Right cardiac atrium (tissue), 5 donors: ENCODE measurements at regions not wholly inside any gene's neighbourhood (a gene's known extent, or its start where the extent isn't known, plus 50 kb on each side); places are given as distances from the start of the nearest gene placed in this dataset.

Experiments
- ATAC-seq, 2 donors: fragments of 200-7000 bp; cut with Tn5 transposase; one replicate each; pipeline versions ENCODE4 v1.8.0 to v1.9.1; 2020; ENCODE audit warnings: moderate library complexity in 2 of 2, mild to moderate bottlenecking in 1 of 2
- DNase-seq, 3 donors: peaks; one replicate each; pipeline ENCODE4 v3.0.0-alpha.2; 2020
- H3K27ac ChIP-seq: one replicate; pipeline ENCODE4 v1.5.1; 2013; ENCODE audit warnings: mild to moderate bottlenecking, low read length, control low read depth, moderate library complexity
- H3K27me3 ChIP-seq: one replicate; pipeline ENCODE4 v1.6.1; 2013; ENCODE audit not compliant: control insufficient read depth, insufficient read depth
- H3K4me1 ChIP-seq: one replicate; pipeline ENCODE4 v1.6.1; 2013; ENCODE audit warnings: low read length; ENCODE audit not compliant: control insufficient read depth, insufficient read depth
- H3K4me3 ChIP-seq: one replicate; pipeline ENCODE4 v1.5.1; 2013; ENCODE audit warnings: low read length, control low read depth
- H3K9me3 ChIP-seq: one replicate; pipeline ENCODE4 v1.6.1; 2013; ENCODE audit warnings: low read length; ENCODE audit not compliant: control insufficient read depth
- WGBS: extraction: QIAGEN DNeasy Blood & Tissue Kit; methylation state at CpG from one replicate; pipeline ENCODE4 v1.1.7; 2013; 5-methylcytosine and 5-hydroxymethylcytosine counted together
- intact Hi-C, 4 donors: fragments of 100-400 bp; cut with DNase I; formaldehyde crosslinking; loops; one replicate each; pipeline versions ENCODE4 v1.11.0 to v1.14.0; 2022 to 2023
- donor health status: healthy with polysubstance abuse.
- donor health status: DM: no; HTN: yes; CAD: no.
- donor health status: DM: no; HTN: no; CAD: no.
- donor health status: DM: no; HTN: yes; CAD: no; lungs with severe emphysema.
- donor health status: DM: yes; HTN: yes; CAD: no.

- peak in 1 of 3 donors; percentile 48 for DNase-seq
- Histone ChIP-seq H3K4me1 (peaks cover 6% of the 10 kb centered on the region), H3K4me3 (no peak overlapping the region), H3K9me3 (no peaks in the 10 kb centered on the region), H3K27ac (no peak overlapping the region), H3K27me3 (no peaks in the 10 kb centered on the region)
- no peak for ATAC-seq
- intact Hi-C loops, result no loop called here
- 77% methylated on average over 15 of the region's 15 CpGs for whole genome bisulfite sequencing
These were observed 140.3 kb downstream of the CYRIA start for GRCh38 chr2:16525265-16525887.

GRCh38 chr2:16523711-16524110 is 141.9 kb downstream of the CYRIA start:
- Histone ChIP-seq H3K27ac (no peak overlapping the region), H3K4me1 (peaks cover 6% of the 10 kb centered on the region), H3K9me3 (no peaks in the 10 kb centered on the region), H3K27me3 (no peaks in the 10 kb centered on the region), H3K4me3 (no peak overlapping the region)
- no peak for ATAC-seq
- DNase-seq, result no peak
- intact Hi-C loops, result no loop called here
- 89% methylated on average over 8 of the region's 8 CpGs for WGBS

- WGBS, result 35% methylated on average over 13 of the region's 13 CpGs
- no peak for ATAC-seq
- H3K4me1 ChIP-seq, result peaks cover 6% of the 10 kb centered on the region
- H3K9me3 ChIP-seq, result no peaks in the 10 kb centered on the region
- no peaks in the 10 kb centered on the region for H3K27me3 ChIP-seq
- no peak overlapping the region for H3K4me3 ChIP-seq
- no peak overlapping the region for H3K27ac ChIP-seq
- intact Hi-C loops, result no loop called here
- DNase-seq, result no peak
These were observed 143.4 kb downstream of the CYRIA start for GRCh38 chr2:16522031-16522831.

DNA sequence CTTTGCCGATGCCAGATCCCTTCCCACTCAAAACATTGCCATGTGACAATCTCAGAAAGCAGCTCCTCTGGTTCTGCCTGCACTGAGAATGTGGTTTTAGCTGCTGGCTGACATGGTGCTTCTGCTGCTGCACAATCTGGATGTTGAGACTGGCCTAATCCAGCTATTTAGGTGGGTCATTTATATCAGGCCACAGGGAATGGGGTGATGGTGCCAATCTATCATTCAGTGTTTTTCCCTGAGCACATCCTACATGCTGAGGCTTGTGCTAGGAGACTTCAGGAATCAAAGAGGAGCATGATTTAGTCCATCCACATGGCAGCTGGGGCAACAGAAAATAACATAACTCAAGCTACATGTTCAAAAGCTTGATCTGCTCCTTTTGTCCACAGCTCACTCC is 144.7 kb downstream of the CYRIA start:
- Histone ChIP-seq H3K27ac (no peak overlapping the region), H3K9me3 (no peaks in the 10 kb centered on the region), H3K4me3 (no peak overlapping the region), H3K27me3 (no peaks in the 10 kb centered on the region), H3K4me1 (peaks cover 6% of the 10 kb centered on the region)
- intact Hi-C loops, result no loop called here
- DNase-seq (no peak), ATAC-seq (no peak)
- 42% methylated on average over 1 of the region's 1 CpG for WGBS

DNA sequence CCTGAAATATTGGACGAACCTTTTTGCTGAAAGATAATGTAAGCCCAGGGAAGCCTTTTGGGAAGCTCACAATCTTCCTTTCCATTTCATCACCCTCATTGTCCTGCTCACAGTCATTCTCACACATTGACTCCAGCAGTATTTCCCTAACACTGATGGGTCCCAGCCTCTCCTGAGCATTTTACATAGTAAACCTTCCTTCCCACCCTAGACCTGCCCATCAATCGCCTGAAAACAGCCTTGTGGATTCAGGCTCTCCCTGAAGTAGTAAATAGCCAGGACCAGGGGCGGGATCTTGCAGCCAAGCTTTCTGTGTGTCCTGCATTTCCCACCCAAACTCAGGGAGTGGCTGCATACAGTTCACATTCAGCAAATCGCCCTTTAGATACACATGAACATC is 149.9 kb downstream of the CYRIA start:
- DNase-seq (no peak), ATAC-seq (no peak)
- no peak overlapping the region for H3K4me3 ChIP-seq
- H3K9me3 ChIP-seq, result no peaks in the 10 kb centered on the region
- intact Hi-C loops, result no loop called here
- WGBS, result 66% methylated on average over 4 of the region's 4 CpGs
- H3K4me1 ChIP-seq, result no peaks in the 10 kb centered on the region
- H3K27me3 ChIP-seq, result no peaks in the 10 kb centered on the region
- H3K27ac ChIP-seq, result no peak overlapping the region

GRCh38 chr2:16513626-16514025 is 152.0 kb downstream of the CYRIA start:
- 82% methylated on average over 2 of the region's 2 CpGs for WGBS
- H3K4me1 ChIP-seq, result no peaks in the 10 kb centered on the region
- no peak overlapping the region for H3K4me3 ChIP-seq
- DNase-seq (no peak), ATAC-seq (no peak)
- no peak overlapping the region for H3K27ac ChIP-seq
- no peaks in the 10 kb centered on the region for H3K27me3 ChIP-seq
- H3K9me3 ChIP-seq, result no peaks in the 10 kb centered on the region
- intact Hi-C loops, result no loop called here

DNA sequence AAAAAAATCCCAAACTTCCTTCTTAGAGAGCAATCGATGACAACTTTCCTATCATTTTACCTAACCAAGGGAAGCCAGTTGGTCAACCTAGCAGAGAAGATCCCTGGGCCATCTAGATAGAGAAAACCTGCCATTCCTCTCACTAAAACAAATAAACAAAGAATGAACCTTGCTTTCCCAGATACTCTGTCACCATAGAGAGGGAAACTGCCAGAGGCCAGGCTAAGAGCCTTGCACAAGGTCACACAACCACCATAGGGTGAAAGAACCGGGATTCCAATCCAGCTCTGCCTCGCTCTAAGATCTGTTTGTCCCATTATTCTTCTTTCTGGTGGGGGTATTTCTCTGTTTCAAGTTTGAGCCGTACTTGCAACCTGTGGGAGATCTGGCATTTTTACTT is 154.6 kb downstream of the CYRIA start:
- H3K27ac ChIP-seq, result no peak overlapping the region
- DNase-seq (no peak), ATAC-seq (no peak)
- no peak overlapping the region for H3K4me3 ChIP-seq
- H3K4me1 ChIP-seq, result no peaks in the 10 kb centered on the region
- no peaks in the 10 kb centered on the region for H3K27me3 ChIP-seq
- H3K9me3 ChIP-seq, result no peaks in the 10 kb centered on the region
- WGBS, result 87% methylated on average over 4 of the region's 4 CpGs
- intact Hi-C loops, result no loop called here

DNA sequence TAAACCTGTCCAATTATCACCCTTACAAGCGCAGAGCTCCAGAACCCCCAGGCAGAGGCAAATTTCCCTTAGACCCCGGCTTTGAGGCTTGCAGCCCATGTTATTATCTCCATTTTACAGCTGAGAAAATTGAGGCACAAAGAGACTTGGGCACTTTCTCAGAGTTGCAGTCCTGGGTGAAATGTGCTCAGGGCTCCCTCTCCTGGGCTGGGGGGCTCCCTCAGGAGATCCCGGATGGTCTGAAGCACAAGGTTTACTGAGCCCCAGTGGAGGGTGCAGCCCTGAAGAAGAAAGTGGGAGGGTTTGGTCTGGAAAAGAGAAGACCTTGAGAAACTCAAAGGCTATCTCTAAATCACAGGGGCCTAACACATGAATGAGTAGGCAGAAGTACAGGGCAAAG is 156.6 kb downstream of the CYRIA start:
- Histone ChIP-seq H3K9me3 (no peaks in the 10 kb centered on the region), H3K27ac (no peak overlapping the region), H3K27me3 (no peaks in the 10 kb centered on the region), H3K4me3 (no peak overlapping the region), H3K4me1 (no peaks in the 10 kb centered on the region)
- no peak for ATAC-seq
- intact Hi-C loops, result loop anchor here in 2 of 4 donors (5.0 to 10.0 kb wide), 4 partner anchors 567 to 872 kb away; partner anchors contain the start of gene MYCN (in 1 of the 2)
- 79% methylated on average over 3 of the region's 3 CpGs for WGBS
- no peak for DNase-seq

DNA sequence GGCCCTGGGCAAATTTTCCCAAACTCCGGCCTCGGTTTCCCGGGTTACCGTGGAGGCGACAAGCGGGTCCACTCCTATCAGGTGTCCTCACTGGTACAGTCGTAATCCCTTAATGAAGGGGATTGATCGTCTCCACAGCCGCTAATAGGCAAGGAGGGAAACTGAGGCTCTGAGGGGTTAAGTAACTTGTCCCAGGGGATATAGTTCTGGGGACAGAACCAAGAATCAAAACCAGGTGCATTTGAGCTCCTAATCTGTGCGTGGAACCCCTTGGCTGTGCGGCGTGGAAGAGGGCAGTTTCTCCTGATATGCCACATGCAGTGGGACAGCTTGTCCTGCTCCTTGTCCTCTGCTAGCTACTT is 157.2 kb downstream of the CYRIA start:
- Histone ChIP-seq H3K4me1 (no peaks in the 10 kb centered on the region), H3K4me3 (no peak overlapping the region), H3K27ac (no peak overlapping the region), H3K27me3 (no peaks in the 10 kb centered on the region), H3K9me3 (no peaks in the 10 kb centered on the region)
- no peak for ATAC-seq
- no peak for DNase-seq
- intact Hi-C loops, result loop anchor here in 2 of 4 donors (5.0 to 10.0 kb wide), 4 partner anchors 566 to 871 kb away; partner anchors contain the start of gene MYCN (in 1 of the 2)
- WGBS, result 24% methylated on average over 12 of the region's 12 CpGs

- peak; percentile 34 to 72 (median 67) for DNase-seq
- ATAC-seq, result peak; percentile 89 to 91
- H3K9me3 ChIP-seq, result no peaks in the 10 kb centered on the region
- no peaks in the 10 kb centered on the region for H3K27me3 ChIP-seq
- intact Hi-C loops, result loop anchor here in 2 of 4 donors (5.0 to 10.0 kb wide), 4 partner anchors 566 to 871 kb away; partner anchors contain the start of gene MYCN (in 1 of the 2)
- no peak overlapping the region for H3K27ac ChIP-seq
- 6% methylated on average over 58 of the region's 58 CpGs for WGBS
- no peaks in the 10 kb centered on the region for H3K4me1 ChIP-seq
- H3K4me3 ChIP-seq, result peak overlapping the region; percentile 52
These were observed 157.8 kb downstream of the CYRIA start for GRCh38 chr2:16507655-16508489.

DNA sequence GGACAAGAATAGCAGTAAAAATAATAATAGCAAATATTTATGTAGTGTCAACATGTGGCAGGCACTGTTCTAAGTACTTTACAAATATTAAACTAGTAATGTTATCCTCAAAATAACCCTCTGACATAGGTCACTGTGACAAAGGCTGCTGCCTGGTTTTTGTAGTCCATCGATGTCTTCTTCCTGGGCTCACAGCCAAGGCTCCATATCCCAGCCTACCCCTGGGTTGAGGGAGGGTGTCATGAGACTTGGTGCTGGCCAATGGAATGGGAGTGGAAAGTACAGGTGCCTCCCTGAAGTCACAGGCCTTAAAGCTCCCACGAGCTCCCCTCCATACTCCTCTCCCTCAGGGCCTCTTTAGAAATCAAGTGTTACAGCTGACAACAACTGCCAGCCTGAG is 159.3 kb downstream of the CYRIA start:
- ATAC-seq (no peak), DNase-seq (no peak)
- no peaks in the 10 kb centered on the region for H3K4me1 ChIP-seq
- WGBS, result 39% methylated on average over 2 of the region's 2 CpGs
- H3K27me3 ChIP-seq, result no peaks in the 10 kb centered on the region
- no peaks in the 10 kb centered on the region for H3K9me3 ChIP-seq
- no peak overlapping the region for H3K27ac ChIP-seq
- intact Hi-C loops, result loop anchor here in 2 of 4 donors (5.0 to 10.0 kb wide), 4 partner anchors 564 to 869 kb away; partner anchors contain the start of gene MYCN (in 1 of the 2)
- no peak overlapping the region for H3K4me3 ChIP-seq
